Neural crest cell (in vitro differentiated cells): ENCODE measurements at regions not wholly inside any gene's neighbourhood (a gene's known extent, or its start where the extent isn't known, plus 50 kb on each side); places are given as distances from the start of the nearest gene placed in this dataset.

ENCODE experiments used
- DNase-seq: peaks from one replicate; pipeline ENCODE4 v3.0.0; 2021; ENCODE audit warnings: low read depth, mixed read lengths, low spot score
- H3K27ac Mint-ChIP-seq: one replicate; pipeline ENCODE4 v1.8.0; 2021; ENCODE audit warnings: mild to moderate bottlenecking, mixed read lengths; ENCODE audit not compliant: unreplicated experiment
- H3K27me3 Mint-ChIP-seq: 2 replicates; pipeline ENCODE4 v1.8.0; 2021; ENCODE audit warnings: low read depth, mild to moderate bottlenecking, mixed read lengths
- H3K36me3 Mint-ChIP-seq: 2 replicates; pipeline ENCODE4 v1.8.0; 2021; ENCODE audit warnings: low read depth, mild to moderate bottlenecking, mixed read lengths
- H3K4me1 Mint-ChIP-seq: 2 replicates; pipeline ENCODE4 v1.8.0; 2021; ENCODE audit warnings: mixed read lengths
- H3K4me3 Mint-ChIP-seq: one replicate; pipeline ENCODE4 v1.8.0; 2021; ENCODE audit warnings: mild to moderate bottlenecking, mixed read lengths
- H3K9me3 Mint-ChIP-seq: 2 replicates; pipeline ENCODE4 v1.8.0; 2021; ENCODE audit warnings: mixed read lengths
- TF ChIP-seq, protein P1 (sequence below): fragments of 200-600 bp; sonication (generic); conservative IDR thresholded peaks from 2 replicates; pipeline ENCODE4 v1.5.0; 2021; ENCODE audit warnings: antibody characterized with exemption, mild to moderate bottlenecking

DNA sequence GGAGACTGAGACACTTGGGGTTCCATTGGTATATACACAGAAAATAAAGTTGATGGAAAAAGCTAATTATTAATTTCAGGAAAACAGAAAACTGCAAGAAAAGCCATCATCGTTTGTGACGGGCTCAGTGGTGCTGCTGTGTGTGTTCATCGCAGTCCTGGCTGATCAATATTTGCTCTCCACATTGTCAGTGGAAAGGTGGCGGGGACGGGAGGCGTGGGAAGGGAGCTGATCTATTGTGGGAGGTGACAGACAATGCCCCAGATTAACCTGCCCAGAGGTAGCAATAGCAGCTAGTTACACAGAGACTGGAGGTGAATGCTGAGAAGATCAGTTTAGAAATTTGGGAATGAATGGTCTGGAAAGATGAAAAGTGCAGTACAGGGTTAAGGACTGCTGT lies 50.0 kb upstream of the CTDP1 start:
- H3K27ac Mint-ChIP-seq = no peak overlapping the region

More for the DNA sequence above, 50.0 kb upstream of the CTDP1 start:
- Mint-ChIP-seq H3K4me1 (peaks cover 7% of the 10 kb centered on the region), H3K4me3 (no peak overlapping the region), H3K27me3 (no peaks in the 10 kb centered on the region), H3K36me3 (no peaks in the 10 kb centered on the region), H3K9me3 (peaks cover 3% of the 10 kb centered on the region)
- TF ChIP-seq, protein P1, sequence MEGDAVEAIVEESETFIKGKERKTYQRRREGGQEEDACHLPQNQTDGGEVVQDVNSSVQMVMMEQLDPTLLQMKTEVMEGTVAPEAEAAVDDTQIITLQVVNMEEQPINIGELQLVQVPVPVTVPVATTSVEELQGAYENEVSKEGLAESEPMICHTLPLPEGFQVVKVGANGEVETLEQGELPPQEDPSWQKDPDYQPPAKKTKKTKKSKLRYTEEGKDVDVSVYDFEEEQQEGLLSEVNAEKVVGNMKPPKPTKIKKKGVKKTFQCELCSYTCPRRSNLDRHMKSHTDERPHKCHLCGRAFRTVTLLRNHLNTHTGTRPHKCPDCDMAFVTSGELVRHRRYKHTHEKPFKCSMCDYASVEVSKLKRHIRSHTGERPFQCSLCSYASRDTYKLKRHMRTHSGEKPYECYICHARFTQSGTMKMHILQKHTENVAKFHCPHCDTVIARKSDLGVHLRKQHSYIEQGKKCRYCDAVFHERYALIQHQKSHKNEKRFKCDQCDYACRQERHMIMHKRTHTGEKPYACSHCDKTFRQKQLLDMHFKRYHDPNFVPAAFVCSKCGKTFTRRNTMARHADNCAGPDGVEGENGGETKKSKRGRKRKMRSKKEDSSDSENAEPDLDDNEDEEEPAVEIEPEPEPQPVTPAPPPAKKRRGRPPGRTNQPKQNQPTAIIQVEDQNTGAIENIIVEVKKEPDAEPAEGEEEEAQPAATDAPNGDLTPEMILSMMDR = no peak
- no peak for DNase-seq
